ENCODE measurements at regions not wholly inside any gene's neighbourhood (a gene's known extent, or its start where the extent isn't known, plus 50 kb on each side); places are given as distances from the start of the nearest gene placed in this dataset.

- no peak for TF ChIP-seq POLR2AphosphoS5 (IDR thresholded peaks at IDR 0.05)
- TF ChIP-seq POLR2A (IDR thresholded peaks at IDR 0.05), result no peak
- TF ChIP-seq CTCF (IDR thresholded peaks at IDR 0.05), result no peak
These were observed 265.5 kb upstream of the FZD8 start for GRCh38 chr10:35907548-35907947.
